ENCODE measurements at regions not wholly inside any gene's neighbourhood (a gene's known extent, or its start where the extent isn't known, plus 50 kb on each side); places are given as distances from the start of the nearest gene placed in this dataset.
A peak's percentile ranks its signal among the peaks of the same experiment; 100 is the strongest.

DNA sequence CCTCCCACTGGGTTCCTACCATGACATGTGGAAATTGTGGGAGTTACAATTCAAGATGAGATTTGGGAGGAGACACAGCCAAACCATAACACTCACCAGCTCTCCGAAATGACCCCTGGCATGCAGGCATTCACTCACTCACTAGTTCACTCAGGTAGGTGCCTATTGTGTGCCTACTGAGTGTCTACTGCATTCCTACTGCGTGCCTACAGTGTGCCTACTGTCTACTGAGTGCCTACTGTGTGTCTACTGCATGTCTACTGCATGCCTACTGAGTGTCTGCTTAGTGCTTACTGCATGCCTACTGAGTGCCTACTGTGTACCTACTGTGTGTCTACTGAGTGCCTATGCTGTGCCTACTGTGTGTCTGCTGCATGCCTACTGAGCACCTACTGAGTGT lies 71.7 kb upstream of the FZD10 start:
- Histone ChIP-seq H3K27me3 (ENCODE audit: control insufficient read depth, insufficient read depth, low read length) (no peaks in the 10 kb centered on the region; the same call in none of the 2 replicates), H3K36me3 (replicated peaks; ENCODE audit: control insufficient read depth, insufficient read depth, low read length) (no peaks in the 10 kb centered on the region), H3K4me3 (ENCODE audit: insufficient read depth, low read depth, low read length) (no peak overlapping the region)
- DNase-seq, result no peak

DNA sequence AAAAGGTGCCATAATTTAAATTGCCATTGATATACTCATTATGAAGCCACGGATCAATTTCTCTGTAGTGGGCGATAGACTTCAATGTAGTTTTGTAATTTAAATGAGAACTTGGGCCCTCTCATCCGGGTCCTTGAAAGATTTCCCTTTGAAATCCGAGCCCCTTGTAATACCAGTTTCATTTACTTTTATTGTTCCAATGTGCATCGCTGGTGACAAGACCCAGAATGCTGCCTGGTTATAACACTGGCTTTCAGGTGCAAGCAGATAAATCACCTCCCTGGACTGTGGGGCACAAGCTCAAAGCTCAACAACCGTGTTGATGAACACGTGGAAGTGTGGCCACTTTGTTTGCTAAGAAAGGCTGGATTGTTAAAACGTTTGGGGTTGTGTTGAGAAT lies 68.9 kb upstream of the FZD10 start:
- H3K36me3 ChIP-seq (replicated peaks; ENCODE audit: control insufficient read depth, insufficient read depth, low read length), result no peaks in the 10 kb centered on the region
- no peak overlapping the region for H3K4me3 ChIP-seq (ENCODE audit: insufficient read depth, low read depth, low read length)
- H3K27me3 ChIP-seq (ENCODE audit: control insufficient read depth, insufficient read depth, low read length), result no peaks in the 10 kb centered on the region
- no peak for DNase-seq

DNA sequence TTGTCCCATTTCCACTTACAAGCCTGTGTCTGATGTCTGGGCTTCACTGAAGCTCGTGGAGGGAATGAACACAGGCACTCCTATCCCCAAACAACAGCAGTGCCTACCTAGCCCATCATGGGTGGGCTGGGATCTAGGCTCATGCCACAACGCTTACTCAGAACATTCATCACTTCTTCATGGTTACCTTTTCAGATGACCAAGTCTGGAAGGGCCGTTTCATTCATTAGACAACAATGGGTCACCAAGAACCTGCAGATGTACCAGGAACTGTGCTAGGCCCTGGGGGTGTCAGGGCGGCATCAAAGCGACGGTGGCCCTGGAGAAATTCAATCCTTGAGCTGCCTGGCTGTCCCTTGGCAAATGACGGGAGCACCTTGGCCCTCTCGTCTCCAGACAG lies 64.9 kb upstream of the FZD10 start:
- Histone ChIP-seq H3K36me3 (replicated peaks; ENCODE audit: control insufficient read depth, insufficient read depth, low read length) (no peaks in the 10 kb centered on the region), H3K27me3 (ENCODE audit: control insufficient read depth, insufficient read depth, low read length) (peaks cover 3% of the 10 kb centered on the region; the same call in 1 of the 2 replicates), H3K4me3 (ENCODE audit: insufficient read depth, low read depth, low read length) (no peak overlapping the region)
- DNase-seq, result no peak

- Histone ChIP-seq H3K36me3 (replicated peaks; ENCODE audit: control insufficient read depth, insufficient read depth, low read length) (no peaks in the 10 kb centered on the region), H3K27me3 (ENCODE audit: control insufficient read depth, insufficient read depth, low read length) (peaks cover 3% of the 10 kb centered on the region; the same call in 1 of the 2 replicates), H3K4me3 (ENCODE audit: insufficient read depth, low read depth, low read length) (no peak overlapping the region)
- no peak for DNase-seq
These were observed 64.4 kb upstream of the FZD10 start for GRCh38 chr12:130097798-130098255.

GRCh38 chr12:130098301-130099005 lies 63.8 kb upstream of the FZD10 start:
- no peak overlapping the region for H3K4me3 ChIP-seq (ENCODE audit: insufficient read depth, low read depth, low read length)
- H3K27me3 ChIP-seq (ENCODE audit: control insufficient read depth, insufficient read depth, low read length), result peaks cover 3% of the 10 kb centered on the region; the same call in 1 of the 2 replicates
- no peak for DNase-seq
- no peaks in the 10 kb centered on the region for H3K36me3 ChIP-seq (replicated peaks; ENCODE audit: control insufficient read depth, insufficient read depth, low read length)

DNA sequence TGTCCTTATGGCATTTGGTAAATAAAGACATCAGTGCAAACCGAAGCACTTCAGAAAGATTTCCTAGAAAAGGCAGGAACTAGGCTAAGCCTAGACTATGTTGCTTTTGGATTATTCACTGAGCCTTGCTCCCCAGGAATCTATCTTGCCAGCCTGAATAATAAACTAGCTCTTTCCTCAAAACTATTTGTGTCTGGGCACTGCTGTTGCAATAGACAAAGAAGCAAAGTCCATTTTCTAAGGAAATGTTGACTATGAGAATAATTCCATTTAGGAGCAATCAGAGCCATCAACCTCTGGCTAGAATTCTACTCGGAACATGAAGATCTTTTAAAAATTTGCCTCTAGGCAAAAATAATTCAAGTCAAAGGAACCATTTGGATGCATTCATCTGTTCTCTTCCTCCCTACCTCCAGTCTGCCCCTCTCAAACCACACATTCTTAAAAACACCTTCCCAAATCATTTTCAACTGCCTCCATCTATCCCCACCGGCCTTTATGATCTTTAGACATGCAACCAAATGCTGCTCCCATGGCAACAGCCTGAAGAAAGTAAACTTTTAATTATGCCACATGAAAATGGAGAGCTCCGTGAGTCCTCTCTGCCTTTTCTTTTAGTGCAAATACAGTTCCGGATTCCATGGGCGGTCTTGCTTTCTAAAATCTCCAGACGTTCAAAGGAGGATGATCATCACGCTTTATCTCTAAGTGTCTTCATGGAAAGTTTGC lies 61.5 kb upstream of the FZD10 start:
- Histone ChIP-seq H3K4me3 (ENCODE audit: insufficient read depth, low read depth, low read length) (no peak overlapping the region), H3K27me3 (ENCODE audit: control insufficient read depth, insufficient read depth, low read length) (peaks cover 5% of the 10 kb centered on the region), H3K36me3 (replicated peaks; ENCODE audit: control insufficient read depth, insufficient read depth, low read length) (no peaks in the 10 kb centered on the region)
- no peak for DNase-seq

GRCh38 chr12:130101370-130101769 lies 60.9 kb upstream of the FZD10 start:
- Histone ChIP-seq H3K27me3 (ENCODE audit: control insufficient read depth, insufficient read depth, low read length) (peaks cover 7% of the 10 kb centered on the region), H3K36me3 (replicated peaks; ENCODE audit: control insufficient read depth, insufficient read depth, low read length) (no peaks in the 10 kb centered on the region), H3K4me3 (ENCODE audit: insufficient read depth, low read depth, low read length) (no peak overlapping the region)
- DNase-seq, result peak; percentile 69

GRCh38 chr12:130102266-130102665 lies 60.0 kb upstream of the FZD10 start:
- Histone ChIP-seq H3K27me3 (ENCODE audit: control insufficient read depth, insufficient read depth, low read length) (peaks cover 7% of the 10 kb centered on the region), H3K36me3 (replicated peaks; ENCODE audit: control insufficient read depth, insufficient read depth, low read length) (no peaks in the 10 kb centered on the region), H3K4me3 (ENCODE audit: insufficient read depth, low read depth, low read length) (no peak overlapping the region)
- DNase-seq, result no peak

- H3K4me3 ChIP-seq (ENCODE audit: insufficient read depth, low read depth, low read length), result no peak overlapping the region
- H3K36me3 ChIP-seq (replicated peaks; ENCODE audit: control insufficient read depth, insufficient read depth, low read length), result no peaks in the 10 kb centered on the region
- peaks cover 10% of the 10 kb centered on the region for H3K27me3 ChIP-seq (ENCODE audit: control insufficient read depth, insufficient read depth, low read length)
- peak; percentile 71 for DNase-seq
These were observed 57.6 kb upstream of the FZD10 start for GRCh38 chr12:130104571-130105106.

DNA sequence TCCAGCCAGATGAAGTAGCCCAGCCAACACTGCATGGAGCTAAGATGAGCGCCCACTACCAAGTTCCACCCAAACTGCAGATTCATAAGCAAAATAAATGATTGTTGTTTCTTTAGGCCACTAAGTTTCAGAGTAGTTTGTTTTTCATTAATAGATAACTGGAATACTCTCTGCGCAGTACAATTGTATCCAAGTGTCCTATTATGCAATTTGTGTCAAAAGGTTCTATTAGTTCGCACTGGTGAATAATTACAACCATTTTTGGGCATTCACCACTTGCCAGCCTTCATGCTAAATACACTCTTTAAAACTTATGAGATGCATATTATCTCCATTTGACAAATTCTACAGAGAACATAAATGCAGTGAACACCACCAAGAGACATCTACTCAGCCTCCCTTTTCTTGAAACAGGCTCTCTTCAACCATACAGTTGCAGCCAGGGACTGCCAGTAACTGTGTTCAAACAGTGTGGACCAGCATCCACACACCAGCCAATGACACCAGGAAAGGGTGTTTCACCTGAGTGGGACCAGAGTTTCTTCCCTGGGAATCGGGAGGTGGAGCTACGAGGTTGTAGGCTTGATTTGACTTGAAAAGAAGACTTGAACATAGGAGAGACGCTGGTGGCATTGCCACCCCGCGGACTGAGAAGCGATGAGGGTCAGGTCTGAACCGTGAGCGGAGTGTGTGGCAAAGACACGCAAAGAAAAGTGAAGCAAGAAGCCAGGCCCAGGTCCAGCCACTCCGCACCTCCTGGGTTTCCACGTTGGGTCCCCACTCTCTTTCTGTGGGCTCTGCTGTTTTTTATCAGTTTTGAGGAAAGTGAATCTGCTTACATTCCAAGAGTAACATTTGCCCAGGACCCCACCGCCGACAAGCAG lies 53.0 kb upstream of the FZD10 start:
- DNase-seq, result no peak
- H3K27me3 ChIP-seq (ENCODE audit: control insufficient read depth, insufficient read depth, low read length), result peaks cover 7% of the 10 kb centered on the region
- no peak overlapping the region for H3K4me3 ChIP-seq (ENCODE audit: insufficient read depth, low read depth, low read length)
- H3K36me3 ChIP-seq (replicated peaks; ENCODE audit: control insufficient read depth, insufficient read depth, low read length), result no peaks in the 10 kb centered on the region

DNA sequence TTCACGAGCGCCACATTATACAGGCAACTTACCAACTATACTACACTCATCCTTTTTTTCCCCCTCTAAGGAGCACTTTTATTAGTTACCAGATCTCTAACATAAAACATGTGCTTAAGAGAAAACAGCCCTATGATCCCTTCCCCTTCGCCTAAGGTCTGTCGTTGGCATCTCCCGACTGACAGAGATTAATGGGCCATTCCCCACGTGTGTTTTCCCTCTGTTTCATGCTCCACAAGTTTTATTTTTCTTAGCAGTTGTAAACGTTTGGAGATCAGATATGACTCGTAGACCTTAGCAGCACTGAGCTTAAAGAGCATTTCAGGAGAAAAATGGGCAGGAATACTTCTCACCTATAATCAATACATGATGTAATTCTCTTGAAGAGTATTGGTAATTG lies 51.4 kb upstream of the FZD10 start:
- no peak overlapping the region for H3K4me3 ChIP-seq (ENCODE audit: insufficient read depth, low read depth, low read length)
- H3K27me3 ChIP-seq (ENCODE audit: control insufficient read depth, insufficient read depth, low read length), result peaks cover 4% of the 10 kb centered on the region
- H3K36me3 ChIP-seq (replicated peaks; ENCODE audit: control insufficient read depth, insufficient read depth, low read length), result no peaks in the 10 kb centered on the region
- DNase-seq, result no peak

GRCh38 chr12:130111965-130112496 lies 50.2 kb upstream of the FZD10 start:
- no peak for DNase-seq
- H3K27me3 ChIP-seq (ENCODE audit: control insufficient read depth, insufficient read depth, low read length), result peaks cover 3% of the 10 kb centered on the region; the same call in 1 of the 2 replicates
- H3K36me3 ChIP-seq (replicated peaks; ENCODE audit: control insufficient read depth, insufficient read depth, low read length), result no peaks in the 10 kb centered on the region
- no peak overlapping the region for H3K4me3 ChIP-seq (ENCODE audit: insufficient read depth, low read depth, low read length)

Data from H7 (cell line).